ENCODE measurements at regions not wholly inside any gene's neighbourhood (a gene's known extent, or its start where the extent isn't known, plus 50 kb on each side); places are given as distances from the start of the nearest gene placed in this dataset.

- no peaks in the 10 kb centered on the region for H3K9me3 Mint-ChIP-seq
- H3K27ac Mint-ChIP-seq = no peak overlapping the region
- ATAC-seq (no peak), DNase-seq (ENCODE audit: low spot score) (no peak)
- H3K36me3 Mint-ChIP-seq = no peaks in the 10 kb centered on the region
- H3K27me3 Mint-ChIP-seq = peaks cover 0 to 9% of the 10 kb centered on the region in 2 donors
- H3K4me3 Mint-ChIP-seq = no peak overlapping the region
- no peaks in the 10 kb centered on the region for H3K4me1 Mint-ChIP-seq (ENCODE audit: low read depth in 2 of 2)
Observed at GRCh38 chr5:61765471-61765870, 433.4 kb downstream of the ZSWIM6 start.

DNA sequence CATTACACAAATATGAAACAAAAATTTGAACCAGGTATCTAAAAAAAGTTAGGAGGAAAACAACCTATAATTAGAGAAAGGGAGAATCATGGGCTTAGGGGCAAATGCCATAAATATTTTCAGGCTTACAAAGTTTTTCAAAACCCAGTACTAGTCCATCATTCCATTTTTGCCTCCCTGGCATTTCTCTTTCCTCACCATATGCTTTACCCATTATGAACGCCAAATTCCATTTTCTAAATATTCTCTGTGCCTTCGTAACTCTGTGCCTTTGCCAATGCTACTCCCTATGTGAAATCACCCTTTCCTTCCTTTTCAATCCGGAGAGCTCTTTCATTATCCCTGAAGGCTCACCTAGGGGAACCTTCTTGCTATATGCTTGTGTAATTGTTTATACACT, 434.1 kb downstream of the ZSWIM6 start:
- Mint-ChIP-seq H3K27me3 (peaks cover 0 to 9% of the 10 kb centered on the region in 2 donors), H3K27ac (no peak overlapping the region), H3K4me1 (ENCODE audit: low read depth in 2 of 2) (no peaks in the 10 kb centered on the region), H3K4me3 (no peak overlapping the region), H3K9me3 (no peaks in the 10 kb centered on the region), H3K36me3 (no peaks in the 10 kb centered on the region)
- no peak for ATAC-seq
- no peak for DNase-seq (ENCODE audit: low spot score)

- no peak overlapping the region for H3K4me3 Mint-ChIP-seq
- no peak for ATAC-seq
Observed at GRCh38 chr5:61767231-61768080, 435.4 kb downstream of the ZSWIM6 start.

GRCh38 chr5:61768692-61769281, 436.7 kb downstream of the ZSWIM6 start:
- Mint-ChIP-seq H3K27ac (no peak overlapping the region), H3K4me1 (ENCODE audit: low read depth in 2 of 2) (no peaks in the 10 kb centered on the region), H3K36me3 (no peaks in the 10 kb centered on the region), H3K9me3 (no peaks in the 10 kb centered on the region), H3K4me3 (no peak overlapping the region), H3K27me3 (peaks cover 0 to 9% of the 10 kb centered on the region in 2 donors)
- ATAC-seq = peak in 1 of 2 donors; percentile 46
- no peak for DNase-seq (ENCODE audit: low spot score)

More at GRCh38 chr5:61767231-61768080, 435.4 kb downstream of the ZSWIM6 start:
- H3K9me3 Mint-ChIP-seq = no peaks in the 10 kb centered on the region
- H3K36me3 Mint-ChIP-seq = no peaks in the 10 kb centered on the region
- no peak for DNase-seq (ENCODE audit: low spot score)
- H3K27me3 Mint-ChIP-seq = peaks cover 0 to 9% of the 10 kb centered on the region in 2 donors
- no peaks in the 10 kb centered on the region for H3K4me1 Mint-ChIP-seq (ENCODE audit: low read depth in 2 of 2)
- H3K27ac Mint-ChIP-seq = no peak overlapping the region

- H3K36me3 Mint-ChIP-seq = no peaks in the 10 kb centered on the region
- no peaks in the 10 kb centered on the region for H3K9me3 Mint-ChIP-seq
- H3K4me3 Mint-ChIP-seq = no peak overlapping the region
- no peak for ATAC-seq
- no peaks in the 10 kb centered on the region for H3K4me1 Mint-ChIP-seq (ENCODE audit: low read depth in 2 of 2)
- DNase-seq (ENCODE audit: low spot score) = no peak
- H3K27me3 Mint-ChIP-seq = peaks cover 0 to 9% of the 10 kb centered on the region in 2 donors
- H3K27ac Mint-ChIP-seq = no peak overlapping the region
Observed at GRCh38 chr5:61771062-61771461, 439.0 kb downstream of the ZSWIM6 start.

DNA sequence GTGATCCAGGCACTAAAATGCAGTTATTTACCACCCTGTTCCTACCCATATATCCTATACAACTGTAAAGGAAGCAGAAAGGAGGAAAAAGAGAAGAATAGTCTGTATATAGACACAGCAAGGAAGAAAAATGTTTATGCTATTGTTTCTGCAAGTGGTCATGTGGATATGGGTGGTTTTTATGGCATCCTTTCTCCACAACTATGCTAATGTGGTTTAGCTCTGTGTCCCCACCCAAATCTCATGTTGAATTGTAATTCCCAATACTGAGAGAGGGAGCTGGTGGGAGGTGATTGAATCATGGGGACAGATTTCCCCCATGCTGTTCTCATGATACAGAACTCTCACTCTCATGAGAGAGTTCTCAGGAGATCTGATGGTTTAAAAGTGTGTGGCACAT, 439.8 kb downstream of the ZSWIM6 start:
- Mint-ChIP-seq H3K9me3 (no peaks in the 10 kb centered on the region), H3K27me3 (peaks cover 0 to 11% of the 10 kb centered on the region in 2 donors), H3K36me3 (no peaks in the 10 kb centered on the region), H3K27ac (no peak overlapping the region), H3K4me1 (ENCODE audit: low read depth in 2 of 2) (no peaks in the 10 kb centered on the region), H3K4me3 (no peak overlapping the region)
- DNase-seq (ENCODE audit: low spot score) (no peak), ATAC-seq (no peak)

DNA sequence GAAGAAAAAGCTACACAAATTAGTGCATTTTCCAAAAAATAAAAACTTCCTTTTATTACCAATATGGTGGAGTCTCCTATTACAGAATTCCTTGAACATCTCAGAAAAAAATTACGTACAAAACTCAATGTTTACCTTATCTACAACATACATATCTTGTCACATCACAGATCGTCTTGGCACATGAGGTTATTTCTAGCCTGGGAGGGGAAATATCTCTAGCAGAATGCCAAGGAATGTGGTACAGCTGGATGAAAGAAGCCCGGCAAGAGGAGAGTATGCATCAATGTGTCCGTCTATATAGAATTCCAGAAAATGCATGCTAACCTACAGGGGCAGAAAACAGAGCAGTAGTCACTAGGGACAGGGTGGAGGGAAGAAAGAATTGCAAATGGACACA, 443.8 kb downstream of the ZSWIM6 start:
- H3K4me1 Mint-ChIP-seq (ENCODE audit: low read depth in 2 of 2) = no peaks in the 10 kb centered on the region
- ATAC-seq = no peak
- no peak overlapping the region for H3K27ac Mint-ChIP-seq
- peaks cover 0 to 25% of the 10 kb centered on the region in 2 donors for H3K27me3 Mint-ChIP-seq
- no peaks in the 10 kb centered on the region for H3K9me3 Mint-ChIP-seq
- DNase-seq (ENCODE audit: low spot score) = no peak
- H3K4me3 Mint-ChIP-seq = no peak overlapping the region
- no peaks in the 10 kb centered on the region for H3K36me3 Mint-ChIP-seq

GRCh38 chr5:61777292-61777691, 445.2 kb downstream of the ZSWIM6 start:
- DNase-seq (ENCODE audit: low spot score) = no peak
- no peaks in the 10 kb centered on the region for H3K36me3 Mint-ChIP-seq
- no peaks in the 10 kb centered on the region for H3K9me3 Mint-ChIP-seq
- ATAC-seq = no peak
- no peak overlapping the region for H3K4me3 Mint-ChIP-seq
- H3K27ac Mint-ChIP-seq = no peak overlapping the region
- H3K4me1 Mint-ChIP-seq (ENCODE audit: low read depth in 2 of 2) = no peaks in the 10 kb centered on the region
- peaks cover 0 to 25% of the 10 kb centered on the region in 2 donors for H3K27me3 Mint-ChIP-seq

- peaks cover 0 to 25% of the 10 kb centered on the region in 2 donors for H3K27me3 Mint-ChIP-seq
- DNase-seq (ENCODE audit: low spot score) (no peak), ATAC-seq (no peak)
- no peak overlapping the region for H3K27ac Mint-ChIP-seq
- no peaks in the 10 kb centered on the region for H3K36me3 Mint-ChIP-seq
- no peak overlapping the region for H3K4me3 Mint-ChIP-seq
- H3K4me1 Mint-ChIP-seq (ENCODE audit: low read depth in 2 of 2) = no peaks in the 10 kb centered on the region
- no peaks in the 10 kb centered on the region for H3K9me3 Mint-ChIP-seq
Observed at GRCh38 chr5:61779743-61780142, 447.7 kb downstream of the ZSWIM6 start.

DNA sequence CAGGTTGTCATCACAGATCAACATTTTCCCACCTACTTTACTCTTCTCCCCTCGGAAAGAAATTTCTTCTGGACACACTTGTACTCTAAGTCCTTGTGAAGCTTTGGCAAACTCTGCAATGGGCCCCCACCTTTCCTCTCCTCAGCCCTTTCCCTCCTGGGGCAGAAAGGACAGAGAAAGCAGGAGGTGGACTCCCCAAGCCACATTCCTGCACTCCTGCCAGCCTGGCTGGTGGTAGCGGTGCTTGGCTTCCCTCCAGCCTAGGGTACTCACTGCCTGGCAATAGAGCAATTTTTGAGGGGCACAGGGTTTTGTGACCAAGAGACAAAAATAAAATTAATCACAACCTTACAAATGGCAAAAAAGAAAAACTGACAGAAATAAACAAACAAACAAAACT, 451.4 kb downstream of the ZSWIM6 start:
- no peak for DNase-seq (ENCODE audit: low spot score)
- Mint-ChIP-seq H3K9me3 (no peaks in the 10 kb centered on the region), H3K27ac (no peak overlapping the region)

GRCh38 chr5:61784341-61784740, 452.3 kb downstream of the ZSWIM6 start:
- Mint-ChIP-seq H3K27me3 (peaks cover 0 to 13% of the 10 kb centered on the region in 2 donors), H3K4me3 (no peak overlapping the region), H3K36me3 (no peaks in the 10 kb centered on the region), H3K27ac (no peak overlapping the region), H3K4me1 (ENCODE audit: low read depth in 2 of 2) (no peaks in the 10 kb centered on the region), H3K9me3 (no peaks in the 10 kb centered on the region)
- ATAC-seq = no peak
- no peak for DNase-seq (ENCODE audit: low spot score)

More for the DNA sequence above, 451.4 kb downstream of the ZSWIM6 start:
- H3K36me3 Mint-ChIP-seq = no peaks in the 10 kb centered on the region
- no peak overlapping the region for H3K4me3 Mint-ChIP-seq
- no peak for ATAC-seq
- peaks cover 0 to 15% of the 10 kb centered on the region in 2 donors for H3K27me3 Mint-ChIP-seq
- H3K4me1 Mint-ChIP-seq (ENCODE audit: low read depth in 2 of 2) = no peaks in the 10 kb centered on the region

DNA sequence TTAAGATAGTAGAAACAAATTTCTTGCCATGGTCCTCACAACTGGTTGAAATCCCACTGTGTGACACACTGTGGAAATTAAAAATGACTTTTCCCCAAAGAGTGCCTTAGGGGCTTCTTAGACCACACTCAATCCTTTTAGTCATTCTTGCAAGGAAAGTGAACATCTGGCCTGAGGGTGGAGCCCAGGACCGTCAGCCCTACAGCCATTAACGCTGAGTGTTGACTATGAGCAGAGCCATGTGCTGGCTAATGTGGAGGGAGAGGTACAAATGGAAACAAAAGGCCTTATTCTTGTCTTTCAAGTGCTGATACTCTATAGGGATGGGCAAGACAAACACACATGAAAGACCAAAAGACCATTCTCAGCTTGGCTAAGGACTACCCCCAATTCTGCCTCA, 456.5 kb downstream of the ZSWIM6 start:
- no peak overlapping the region for H3K27ac Mint-ChIP-seq
- H3K27me3 Mint-ChIP-seq = peaks cover 2 to 9% of the 10 kb centered on the region in 2 donors
- H3K4me1 Mint-ChIP-seq (ENCODE audit: low read depth in 2 of 2) = no peaks in the 10 kb centered on the region
- DNase-seq (ENCODE audit: low spot score) (no peak), ATAC-seq (no peak)
- H3K4me3 Mint-ChIP-seq = no peak overlapping the region
- no peaks in the 10 kb centered on the region for H3K9me3 Mint-ChIP-seq
- no peaks in the 10 kb centered on the region for H3K36me3 Mint-ChIP-seq

DNA sequence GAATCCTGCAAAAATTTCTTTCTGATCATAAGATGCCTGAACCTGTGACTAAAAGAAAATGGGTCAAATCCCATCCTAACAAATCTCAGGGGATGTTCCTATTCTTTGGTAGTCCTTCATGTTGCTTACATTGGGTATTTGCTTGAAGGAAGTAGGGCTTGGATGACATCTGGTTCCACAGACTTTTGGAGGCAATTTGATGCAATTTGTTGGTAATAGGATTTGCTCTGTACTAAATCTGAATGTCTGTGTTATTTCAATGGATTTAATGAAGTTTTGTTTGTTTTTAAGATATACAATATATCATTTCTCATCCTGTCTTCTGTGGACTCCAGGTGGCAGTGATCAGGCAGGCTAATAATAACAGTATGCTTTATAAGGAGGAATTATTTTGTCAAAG, 457.9 kb downstream of the ZSWIM6 start:
- no peak overlapping the region for H3K4me3 Mint-ChIP-seq
- H3K27ac Mint-ChIP-seq = no peak overlapping the region
- H3K4me1 Mint-ChIP-seq (ENCODE audit: low read depth in 2 of 2) = no peaks in the 10 kb centered on the region

DNA sequence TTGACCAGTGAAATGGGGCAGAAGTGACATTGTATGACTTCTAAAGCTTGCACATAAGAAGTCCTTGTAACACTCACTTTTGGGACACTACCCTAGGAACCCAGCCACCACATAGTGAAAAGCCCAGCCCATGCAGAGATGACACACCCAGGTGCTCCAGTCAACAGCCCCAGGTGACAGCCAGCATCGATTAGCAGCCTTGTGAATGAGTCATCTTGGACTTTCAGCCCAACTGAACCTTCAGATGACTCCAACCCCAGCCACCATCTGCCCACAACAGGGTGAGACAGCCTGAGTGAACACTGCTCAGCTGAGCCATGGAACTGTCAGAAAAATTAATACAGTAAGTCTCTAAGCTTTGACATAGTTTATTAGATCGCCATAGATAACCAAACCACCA, 458.6 kb downstream of the ZSWIM6 start:
- H3K27ac Mint-ChIP-seq = no peak overlapping the region
- no peaks in the 10 kb centered on the region for H3K4me1 Mint-ChIP-seq (ENCODE audit: low read depth in 2 of 2)
- no peak overlapping the region for H3K4me3 Mint-ChIP-seq
- no peaks in the 10 kb centered on the region for H3K36me3 Mint-ChIP-seq
- peaks cover 2 to 9% of the 10 kb centered on the region in 2 donors for H3K27me3 Mint-ChIP-seq
- ATAC-seq (no peak), DNase-seq (ENCODE audit: low spot score) (no peak)
- H3K9me3 Mint-ChIP-seq = no peaks in the 10 kb centered on the region

More for the DNA sequence above, 457.9 kb downstream of the ZSWIM6 start:
- Mint-ChIP-seq H3K9me3 (no peaks in the 10 kb centered on the region), H3K36me3 (no peaks in the 10 kb centered on the region), H3K27me3 (peaks cover 2 to 9% of the 10 kb centered on the region in 2 donors)
- ATAC-seq (no peak), DNase-seq (ENCODE audit: low spot score) (no peak)
